A673 (cell line): ENCODE measurements at regions not wholly inside any gene's neighbourhood (a gene's known extent, or its start where the extent isn't known, plus 50 kb on each side); places are given as distances from the start of the nearest gene placed in this dataset.

Source experiments
- CTCF ChIP-seq: fragments of 300-800, 200-600 bp; sonication (generic); conservative IDR thresholded peaks from 2 replicates; pipeline ENCODE4 v1.5.1; 2017; ENCODE audit warnings: low read depth, mild to moderate bottlenecking, antibody characterized with exemption, low read length, moderate library complexity, mixed read lengths
- EZH2 ChIP-seq: fragments of 200-600 bp; sonication (generic); IDR thresholded peaks from 2 replicates; pipeline ENCODE4 v1.6.1; 2017; ENCODE audit warnings: borderline replicate concordance, low read depth, mild to moderate bottlenecking, mixed read lengths, antibody characterized with exemption, low read length; ENCODE audit not compliant: poor library complexity, severe bottlenecking

GRCh38 chr22:25369041-25369440, 149.6 kb downstream of the CRYBB2 start:
- no peak for TF ChIP-seq CTCF
- TF ChIP-seq EZH2, result no peak
